RWPE2 (cell line): ENCODE measurements at regions not wholly inside any gene's neighbourhood (a gene's known extent, or its start where the extent isn't known, plus 50 kb on each side); places are given as distances from the start of the nearest gene placed in this dataset.

Experiments used
- ATAC-seq: fragments of 200-7000 bp; cut with Tn5 transposase; 3 replicates; pipeline ENCODE4 v1.9.1; 2021; ENCODE audit warnings: low read depth
- DNase-seq: peaks from one replicate; pipeline ENCODE4 v3.0.0-alpha.2; 2020; ENCODE audit warnings: low spot score
- H3K27ac ChIP-seq: fragments of 450-650 bp; 2 replicates; pipeline ENCODE4 v1.5.1; 2017; ENCODE audit warnings: mild to moderate bottlenecking; ENCODE audit not compliant: poor library complexity, severe bottlenecking
- H3K27me3 ChIP-seq: fragments of 250-450 bp; sonication (Bioruptor Pico); 2 replicates; pipeline ENCODE4 v1.5.1; 2021; ENCODE audit warnings: mild to moderate bottlenecking, moderate library complexity; ENCODE audit not compliant: insufficient read depth, poor library complexity, severe bottlenecking
- H3K36me3 ChIP-seq: fragments of 250-450 bp; sonication (Bioruptor Pico); 2 replicates; pipeline ENCODE4 v1.5.1; 2020; ENCODE audit warnings: low read depth, mild to moderate bottlenecking, moderate library complexity
- H3K4me1 ChIP-seq: fragments of 250-450 bp; sonication (Bioruptor Pico); 2 replicates; pipeline ENCODE4 v1.5.1; 2021; ENCODE audit warnings: mild to moderate bottlenecking, moderate library complexity; ENCODE audit not compliant: insufficient read depth, poor library complexity, severe bottlenecking
- H3K4me3 ChIP-seq: fragments of 250-450 bp; sonication (Bioruptor Pico); 2 replicates; pipeline ENCODE4 v1.5.1; 2021; ENCODE audit warnings: mild to moderate bottlenecking, moderate library complexity; ENCODE audit not compliant: severe bottlenecking
- H3K9me3 ChIP-seq: fragments of 250-450 bp; sonication (Bioruptor Pico); 2 replicates; pipeline ENCODE4 v1.5.1; 2021; ENCODE audit warnings: mild to moderate bottlenecking, moderate library complexity; ENCODE audit not compliant: severe bottlenecking
- TF ChIP-seq, protein P1 (sequence below): fragments of 450-650 bp; IDR thresholded peaks from one replicate; pipeline ENCODE4 v1.5.1; 2017; ENCODE audit warnings: mild to moderate bottlenecking, moderate library complexity; ENCODE audit not compliant: poor library complexity, severe bottlenecking

DNA sequence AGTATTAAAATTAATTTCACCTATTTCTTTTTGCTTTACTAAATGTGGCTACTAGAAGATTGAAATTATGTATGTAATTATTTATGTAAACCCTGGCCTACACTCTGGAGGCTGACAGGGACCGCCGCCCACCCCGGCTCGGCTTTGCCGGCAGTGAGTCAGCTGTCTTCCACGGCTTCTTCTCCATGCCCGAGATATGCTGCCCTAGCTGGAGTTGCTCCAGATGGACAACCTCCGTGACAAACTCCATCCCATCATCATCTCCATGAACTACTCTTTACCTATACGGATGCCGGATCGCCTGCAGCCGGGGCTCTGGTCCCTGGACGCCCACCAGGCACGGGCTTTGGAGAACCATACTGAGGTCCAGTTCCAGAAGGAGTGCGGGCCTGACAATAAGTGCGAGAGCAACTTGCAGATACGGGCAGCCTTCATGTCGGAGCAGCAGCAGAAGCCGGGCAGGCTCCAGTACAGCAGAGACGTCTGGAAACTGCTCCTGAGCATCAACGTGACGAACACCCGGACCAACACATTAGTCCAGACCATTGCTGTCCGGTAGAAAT is 86.9 kb upstream of the NID2 start:
- Histone ChIP-seq H3K36me3 (no peaks in the 10 kb centered on the region), H3K27ac (no peak overlapping the region), H3K4me1 (no peaks in the 10 kb centered on the region), H3K4me3 (no peak overlapping the region), H3K9me3 (no peaks in the 10 kb centered on the region), H3K27me3 (peaks cover 2% of the 10 kb centered on the region)
- TF ChIP-seq, protein P1, sequence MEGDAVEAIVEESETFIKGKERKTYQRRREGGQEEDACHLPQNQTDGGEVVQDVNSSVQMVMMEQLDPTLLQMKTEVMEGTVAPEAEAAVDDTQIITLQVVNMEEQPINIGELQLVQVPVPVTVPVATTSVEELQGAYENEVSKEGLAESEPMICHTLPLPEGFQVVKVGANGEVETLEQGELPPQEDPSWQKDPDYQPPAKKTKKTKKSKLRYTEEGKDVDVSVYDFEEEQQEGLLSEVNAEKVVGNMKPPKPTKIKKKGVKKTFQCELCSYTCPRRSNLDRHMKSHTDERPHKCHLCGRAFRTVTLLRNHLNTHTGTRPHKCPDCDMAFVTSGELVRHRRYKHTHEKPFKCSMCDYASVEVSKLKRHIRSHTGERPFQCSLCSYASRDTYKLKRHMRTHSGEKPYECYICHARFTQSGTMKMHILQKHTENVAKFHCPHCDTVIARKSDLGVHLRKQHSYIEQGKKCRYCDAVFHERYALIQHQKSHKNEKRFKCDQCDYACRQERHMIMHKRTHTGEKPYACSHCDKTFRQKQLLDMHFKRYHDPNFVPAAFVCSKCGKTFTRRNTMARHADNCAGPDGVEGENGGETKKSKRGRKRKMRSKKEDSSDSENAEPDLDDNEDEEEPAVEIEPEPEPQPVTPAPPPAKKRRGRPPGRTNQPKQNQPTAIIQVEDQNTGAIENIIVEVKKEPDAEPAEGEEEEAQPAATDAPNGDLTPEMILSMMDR, result no peak
- DNase-seq (no peak), ATAC-seq (no peak)

DNA sequence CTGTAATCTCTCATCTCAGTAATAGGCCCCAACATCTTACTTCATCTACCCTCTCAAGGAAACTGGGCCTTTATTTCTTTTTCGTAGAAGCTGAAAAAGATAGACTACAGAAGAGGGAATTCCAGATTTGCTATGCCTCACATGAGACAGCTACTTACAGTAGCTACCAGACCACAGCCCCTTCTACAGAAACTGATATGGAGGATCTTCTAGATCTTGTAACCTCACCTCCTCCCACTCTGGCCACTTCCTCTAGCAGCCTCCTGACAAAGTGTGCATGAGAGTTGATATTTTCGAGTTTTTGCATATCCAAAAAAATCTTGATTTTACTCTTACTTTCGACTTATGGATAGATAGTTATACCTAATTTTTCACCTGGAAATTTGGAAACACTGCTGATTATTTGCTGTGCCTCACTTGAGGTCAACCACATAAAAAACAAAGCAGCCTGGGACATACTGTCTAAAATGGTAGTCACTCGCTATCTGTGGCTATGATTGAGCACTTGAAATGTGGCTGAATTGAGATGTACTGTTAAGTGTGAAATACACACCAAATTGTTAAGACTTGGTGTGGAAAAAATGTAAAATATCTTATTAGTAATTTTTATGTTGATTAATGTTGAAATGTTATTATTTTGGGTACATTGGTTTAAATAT is 86.3 kb upstream of the NID2 start:
- H3K27ac ChIP-seq, result no peak overlapping the region
- TF ChIP-seq, protein P1, result no peak

DNA sequence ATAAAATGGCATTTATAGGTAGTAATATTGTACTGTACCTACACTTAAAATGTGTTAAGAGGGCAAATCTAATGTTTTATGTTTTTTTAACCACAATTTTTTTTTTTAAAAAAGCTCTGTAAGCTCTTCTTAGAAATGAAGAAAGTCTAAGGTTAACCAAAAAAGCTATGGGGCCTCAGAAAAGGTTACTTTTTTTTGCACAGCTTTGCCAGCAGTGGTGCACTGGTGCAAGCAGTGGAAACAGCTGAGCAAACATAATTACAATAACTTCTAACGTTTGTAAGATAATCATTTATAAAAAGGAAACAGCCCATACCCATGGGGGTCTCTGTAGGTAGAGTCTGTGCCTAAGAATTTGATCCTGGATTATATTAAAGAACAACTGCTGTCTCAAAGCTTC is 85.1 kb upstream of the NID2 start:
- no peak for DNase-seq
- Histone ChIP-seq H3K27me3 (peaks cover 9% of the 10 kb centered on the region), H3K36me3 (no peaks in the 10 kb centered on the region), H3K4me3 (no peak overlapping the region), H3K4me1 (no peaks in the 10 kb centered on the region), H3K27ac (no peak overlapping the region), H3K9me3 (no peaks in the 10 kb centered on the region)
- no peak for ATAC-seq
- TF ChIP-seq, protein P1, result no peak

More for the DNA sequence above, 86.3 kb upstream of the NID2 start:
- Histone ChIP-seq H3K9me3 (no peaks in the 10 kb centered on the region), H3K4me1 (no peaks in the 10 kb centered on the region), H3K27me3 (no peaks in the 10 kb centered on the region), H3K36me3 (no peaks in the 10 kb centered on the region), H3K4me3 (no peak overlapping the region)
- ATAC-seq (no peak), DNase-seq (no peak)

DNA sequence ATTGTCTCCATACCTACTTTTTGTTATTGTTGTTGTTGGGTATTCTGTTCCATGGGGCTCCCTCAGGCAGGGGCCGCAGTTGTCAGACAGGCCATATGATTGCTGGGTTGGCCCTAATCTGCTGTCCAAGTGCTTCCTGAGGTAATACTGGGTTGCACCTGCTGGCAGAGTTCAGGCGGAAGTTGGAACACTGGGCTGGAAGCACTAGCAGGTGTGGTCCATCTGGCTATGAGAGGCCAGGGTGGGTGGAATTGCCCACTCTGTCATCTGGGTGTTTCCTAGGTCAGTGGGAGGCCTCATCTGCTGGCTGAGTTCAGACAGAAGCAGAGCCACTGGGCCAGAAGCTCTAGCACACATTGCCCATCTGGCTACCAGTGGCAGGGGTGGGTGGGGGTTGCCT is 81.3 kb upstream of the NID2 start:
- H3K9me3 ChIP-seq, result no peaks in the 10 kb centered on the region
- no peak for ATAC-seq
- no peak overlapping the region for H3K27ac ChIP-seq
- no peak for DNase-seq
- H3K36me3 ChIP-seq, result no peaks in the 10 kb centered on the region
- no peak overlapping the region for H3K4me3 ChIP-seq
- no peaks in the 10 kb centered on the region for H3K4me1 ChIP-seq
- TF ChIP-seq, protein P1, result no peak
- peaks cover 9% of the 10 kb centered on the region for H3K27me3 ChIP-seq

DNA sequence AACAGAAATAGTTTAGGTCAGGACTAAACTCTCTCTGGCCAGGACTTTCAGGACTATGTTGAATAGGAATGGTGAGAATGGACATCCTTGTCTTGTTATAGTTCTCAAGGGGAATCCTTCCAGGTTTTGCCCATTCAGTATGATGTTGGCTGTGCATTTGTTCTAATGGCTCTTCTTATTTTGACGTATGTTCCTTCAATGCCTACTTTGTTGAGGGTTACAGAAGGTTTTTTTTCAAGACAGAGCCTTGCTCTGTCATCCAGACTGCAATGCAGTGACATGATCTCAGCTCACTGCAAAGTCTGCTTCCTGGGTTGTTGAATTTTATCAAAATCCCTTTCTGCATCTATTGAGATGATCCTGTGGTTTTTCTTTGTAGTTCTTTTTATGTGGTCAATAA is 79.5 kb upstream of the NID2 start:
- H3K4me3 ChIP-seq, result no peak overlapping the region
- H3K27ac ChIP-seq, result no peak overlapping the region
- H3K27me3 ChIP-seq, result peaks cover 9% of the 10 kb centered on the region
- no peak for DNase-seq
- TF ChIP-seq, protein P1, result no peak
- H3K9me3 ChIP-seq, result no peaks in the 10 kb centered on the region
- no peaks in the 10 kb centered on the region for H3K36me3 ChIP-seq
- H3K4me1 ChIP-seq, result no peaks in the 10 kb centered on the region
- ATAC-seq, result no peak
